ENCODE measurements at regions not wholly inside any gene's neighbourhood (a gene's known extent, or its start where the extent isn't known, plus 50 kb on each side); places are given as distances from the start of the nearest gene placed in this dataset.

DNA sequence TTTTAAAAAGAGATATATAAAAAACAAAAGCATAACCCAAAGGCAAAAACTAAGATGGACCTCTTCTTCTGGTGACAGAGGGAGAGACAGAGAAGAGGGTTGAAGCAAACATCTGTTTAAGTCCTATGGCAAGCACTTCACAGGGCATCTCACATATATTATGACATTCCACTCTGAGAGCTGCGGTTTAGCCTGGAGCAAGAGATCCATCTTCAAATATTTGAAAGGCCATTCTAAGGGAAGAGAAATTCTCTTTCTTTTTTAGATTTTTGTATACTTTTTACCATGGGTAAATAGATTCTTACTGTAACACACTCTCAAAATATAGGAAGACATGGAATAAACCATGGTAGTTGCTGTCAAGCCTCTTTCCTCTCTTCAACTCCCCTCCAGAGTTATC is 204.1 kb downstream of the GXYLT1 start:
- TF ChIP-seq, protein P1, sequence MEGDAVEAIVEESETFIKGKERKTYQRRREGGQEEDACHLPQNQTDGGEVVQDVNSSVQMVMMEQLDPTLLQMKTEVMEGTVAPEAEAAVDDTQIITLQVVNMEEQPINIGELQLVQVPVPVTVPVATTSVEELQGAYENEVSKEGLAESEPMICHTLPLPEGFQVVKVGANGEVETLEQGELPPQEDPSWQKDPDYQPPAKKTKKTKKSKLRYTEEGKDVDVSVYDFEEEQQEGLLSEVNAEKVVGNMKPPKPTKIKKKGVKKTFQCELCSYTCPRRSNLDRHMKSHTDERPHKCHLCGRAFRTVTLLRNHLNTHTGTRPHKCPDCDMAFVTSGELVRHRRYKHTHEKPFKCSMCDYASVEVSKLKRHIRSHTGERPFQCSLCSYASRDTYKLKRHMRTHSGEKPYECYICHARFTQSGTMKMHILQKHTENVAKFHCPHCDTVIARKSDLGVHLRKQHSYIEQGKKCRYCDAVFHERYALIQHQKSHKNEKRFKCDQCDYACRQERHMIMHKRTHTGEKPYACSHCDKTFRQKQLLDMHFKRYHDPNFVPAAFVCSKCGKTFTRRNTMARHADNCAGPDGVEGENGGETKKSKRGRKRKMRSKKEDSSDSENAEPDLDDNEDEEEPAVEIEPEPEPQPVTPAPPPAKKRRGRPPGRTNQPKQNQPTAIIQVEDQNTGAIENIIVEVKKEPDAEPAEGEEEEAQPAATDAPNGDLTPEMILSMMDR (IDR thresholded peaks at IDR 0.05): no peak
- no peak for TF ChIP-seq POLR2A (IDR thresholded peaks at IDR 0.05)
